ENCODE measurements at regions not wholly inside any gene's neighbourhood (a gene's known extent, or its start where the extent isn't known, plus 50 kb on each side); places are given as distances from the start of the nearest gene placed in this dataset.

GRCh38 chr5:158482125-158482524 is 617.6 kb downstream of the EBF1 start:
- TF ChIP-seq CTCF (IDR thresholded peaks at IDR 0.05; ENCODE audit: borderline replicate concordance, extremely low read depth, low read length, poor library complexity, severe bottlenecking): no peak
- TF ChIP-seq EZH2 (IDR thresholded peaks at IDR 0.05; ENCODE audit: borderline replicate concordance, low read depth, low read length, severe bottlenecking): no peak
